ENCODE measurements at regions not wholly inside any gene's neighbourhood (a gene's known extent, or its start where the extent isn't known, plus 50 kb on each side); places are given as distances from the start of the nearest gene placed in this dataset.

DNA sequence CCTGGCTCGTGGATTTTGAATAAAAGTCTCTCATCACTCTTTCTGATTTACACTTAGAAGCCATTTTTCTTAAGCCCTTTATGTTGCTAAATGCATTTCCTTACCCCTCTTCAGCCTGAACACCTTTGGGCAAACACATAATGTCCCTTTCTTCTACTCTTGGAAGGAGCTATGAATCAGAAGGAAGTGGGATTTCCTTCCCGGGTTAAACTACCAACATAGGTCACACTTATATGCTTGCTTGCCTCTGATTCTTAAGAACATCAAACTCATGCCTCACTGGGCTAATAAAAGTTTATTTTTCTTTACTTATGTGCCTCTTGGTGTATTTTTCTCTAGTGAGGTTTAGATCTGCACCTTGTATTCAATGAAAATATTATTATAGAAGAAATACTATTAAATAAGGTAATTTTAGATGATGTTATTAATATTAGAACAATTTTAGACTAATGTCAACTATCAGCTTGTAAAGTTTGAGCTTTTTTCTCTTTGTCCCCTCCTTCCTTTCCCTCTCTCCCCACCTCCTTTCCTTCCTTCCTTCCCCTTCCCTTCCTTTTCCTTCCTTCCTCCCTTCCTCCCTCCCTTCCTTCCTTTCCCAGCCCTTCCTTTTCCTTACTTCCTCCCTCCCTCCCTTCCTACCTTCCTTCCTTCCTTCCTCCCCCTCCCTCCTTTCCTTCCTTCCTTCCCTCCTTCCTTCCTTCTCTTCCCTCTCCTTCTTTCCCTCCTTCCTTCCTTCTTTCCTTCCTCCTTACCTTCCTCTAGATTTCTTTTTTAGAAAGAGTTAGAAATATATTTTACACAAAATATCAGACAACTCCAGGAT is 66.5 kb upstream of the KCNJ6 start:
- H3K4me3 ChIP-seq (ENCODE audit: low read depth, low read length), result no peak overlapping the region
- DNase-seq (ENCODE audit: low read depth), result no peak
- TF ChIP-seq POLR2A (IDR thresholded peaks at IDR 0.05; ENCODE audit: extremely low read depth, insufficient read length), result no peak

DNA sequence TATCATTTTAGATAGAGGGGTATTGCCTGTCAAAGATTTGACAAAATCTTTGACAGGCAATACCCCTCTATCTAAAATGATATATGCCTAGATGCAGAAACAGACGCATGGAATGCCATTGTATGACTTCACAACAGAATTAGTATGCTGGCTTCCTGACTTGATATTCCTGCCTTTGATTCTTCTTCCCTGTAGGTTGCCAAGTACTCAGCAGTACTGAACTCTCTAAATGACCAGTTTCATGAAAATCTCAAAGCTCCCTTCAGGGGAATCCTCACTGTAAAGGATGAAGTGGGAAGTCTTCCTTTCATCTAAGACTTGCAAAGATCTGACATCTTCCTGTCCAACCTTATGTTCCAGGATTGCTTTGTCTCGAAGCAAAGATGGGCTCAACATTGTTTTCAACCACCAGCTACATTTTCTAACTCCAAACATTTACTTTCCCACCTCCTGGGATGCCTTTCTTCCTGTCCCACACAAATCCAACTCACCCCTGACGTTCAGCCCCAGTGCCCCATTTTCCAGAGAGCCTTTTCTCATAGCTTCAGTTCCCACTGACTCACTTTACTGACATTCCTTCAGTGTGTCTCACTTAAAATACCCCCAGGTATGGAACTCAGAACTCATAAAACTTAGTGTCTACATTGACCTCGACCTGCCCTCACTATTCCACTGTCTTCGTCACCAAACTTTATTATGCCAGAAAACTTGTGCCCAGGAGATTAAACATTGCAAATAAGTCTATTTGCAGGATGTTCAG is 67.3 kb upstream of the KCNJ6 start:
- TF ChIP-seq POLR2A (IDR thresholded peaks at IDR 0.05; ENCODE audit: extremely low read depth, insufficient read length) (no peak), MYC (IDR thresholded peaks at IDR 0.05; ENCODE audit: low read depth, low read length) (no peak)
- TF ChIP-seq, protein P1, sequence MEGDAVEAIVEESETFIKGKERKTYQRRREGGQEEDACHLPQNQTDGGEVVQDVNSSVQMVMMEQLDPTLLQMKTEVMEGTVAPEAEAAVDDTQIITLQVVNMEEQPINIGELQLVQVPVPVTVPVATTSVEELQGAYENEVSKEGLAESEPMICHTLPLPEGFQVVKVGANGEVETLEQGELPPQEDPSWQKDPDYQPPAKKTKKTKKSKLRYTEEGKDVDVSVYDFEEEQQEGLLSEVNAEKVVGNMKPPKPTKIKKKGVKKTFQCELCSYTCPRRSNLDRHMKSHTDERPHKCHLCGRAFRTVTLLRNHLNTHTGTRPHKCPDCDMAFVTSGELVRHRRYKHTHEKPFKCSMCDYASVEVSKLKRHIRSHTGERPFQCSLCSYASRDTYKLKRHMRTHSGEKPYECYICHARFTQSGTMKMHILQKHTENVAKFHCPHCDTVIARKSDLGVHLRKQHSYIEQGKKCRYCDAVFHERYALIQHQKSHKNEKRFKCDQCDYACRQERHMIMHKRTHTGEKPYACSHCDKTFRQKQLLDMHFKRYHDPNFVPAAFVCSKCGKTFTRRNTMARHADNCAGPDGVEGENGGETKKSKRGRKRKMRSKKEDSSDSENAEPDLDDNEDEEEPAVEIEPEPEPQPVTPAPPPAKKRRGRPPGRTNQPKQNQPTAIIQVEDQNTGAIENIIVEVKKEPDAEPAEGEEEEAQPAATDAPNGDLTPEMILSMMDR (IDR thresholded peaks at IDR 0.05; ENCODE audit: low read depth, low read length), result no peak
- TF ChIP-seq, protein P2, sequence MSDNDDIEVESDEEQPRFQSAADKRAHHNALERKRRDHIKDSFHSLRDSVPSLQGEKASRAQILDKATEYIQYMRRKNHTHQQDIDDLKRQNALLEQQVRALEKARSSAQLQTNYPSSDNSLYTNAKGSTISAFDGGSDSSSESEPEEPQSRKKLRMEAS (IDR thresholded peaks at IDR 0.05; ENCODE audit: low read depth, low read length), result no peak
- DNase-seq (ENCODE audit: low read depth), result no peak
- no peak overlapping the region for H3K4me3 ChIP-seq (ENCODE audit: low read depth, low read length)

- no peak for DNase-seq (ENCODE audit: low read depth)
- TF ChIP-seq MYC (IDR thresholded peaks at IDR 0.05; ENCODE audit: low read depth, low read length) (no peak), POLR2A (IDR thresholded peaks at IDR 0.05; ENCODE audit: extremely low read depth, insufficient read length) (no peak)
- TF ChIP-seq, protein P2 (IDR thresholded peaks at IDR 0.05; ENCODE audit: low read depth, low read length), result no peak
- TF ChIP-seq, protein P1 (IDR thresholded peaks at IDR 0.05; ENCODE audit: low read depth, low read length), result no peak
- H3K4me3 ChIP-seq (ENCODE audit: low read depth, low read length), result no peak overlapping the region
Observed at GRCh38 chr21:37984416-37984815, 68.2 kb upstream of the KCNJ6 start.

DNA sequence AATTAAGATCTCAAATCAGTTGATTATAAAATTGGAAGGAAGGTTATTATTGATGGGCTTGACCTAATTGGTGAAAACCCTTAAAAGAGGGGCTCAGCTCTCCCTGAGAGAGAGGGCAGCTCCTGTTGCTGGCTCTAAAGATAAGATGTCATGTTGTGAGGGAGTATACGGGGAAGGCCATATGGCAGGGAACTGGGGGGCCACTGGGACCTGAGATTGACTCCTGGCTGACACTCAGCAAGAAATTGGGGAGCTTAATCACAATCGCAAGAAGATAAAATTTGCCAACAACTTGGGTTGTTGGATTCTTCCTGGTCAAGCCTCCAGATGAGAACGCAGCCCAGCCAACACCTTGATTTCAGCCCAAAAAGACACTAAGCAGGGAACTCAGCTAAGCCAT is 69.7 kb upstream of the KCNJ6 start:
- DNase-seq (ENCODE audit: low read depth), result no peak
- no peak for TF ChIP-seq MYC (IDR thresholded peaks at IDR 0.05; ENCODE audit: low read depth, low read length)
- TF ChIP-seq POLR2A (IDR thresholded peaks at IDR 0.05; ENCODE audit: extremely low read depth, insufficient read length), result no peak
- TF ChIP-seq, protein P1 (IDR thresholded peaks at IDR 0.05; ENCODE audit: low read depth, low read length), result no peak
- TF ChIP-seq, protein P2 (IDR thresholded peaks at IDR 0.05; ENCODE audit: low read depth, low read length), result no peak

DNA sequence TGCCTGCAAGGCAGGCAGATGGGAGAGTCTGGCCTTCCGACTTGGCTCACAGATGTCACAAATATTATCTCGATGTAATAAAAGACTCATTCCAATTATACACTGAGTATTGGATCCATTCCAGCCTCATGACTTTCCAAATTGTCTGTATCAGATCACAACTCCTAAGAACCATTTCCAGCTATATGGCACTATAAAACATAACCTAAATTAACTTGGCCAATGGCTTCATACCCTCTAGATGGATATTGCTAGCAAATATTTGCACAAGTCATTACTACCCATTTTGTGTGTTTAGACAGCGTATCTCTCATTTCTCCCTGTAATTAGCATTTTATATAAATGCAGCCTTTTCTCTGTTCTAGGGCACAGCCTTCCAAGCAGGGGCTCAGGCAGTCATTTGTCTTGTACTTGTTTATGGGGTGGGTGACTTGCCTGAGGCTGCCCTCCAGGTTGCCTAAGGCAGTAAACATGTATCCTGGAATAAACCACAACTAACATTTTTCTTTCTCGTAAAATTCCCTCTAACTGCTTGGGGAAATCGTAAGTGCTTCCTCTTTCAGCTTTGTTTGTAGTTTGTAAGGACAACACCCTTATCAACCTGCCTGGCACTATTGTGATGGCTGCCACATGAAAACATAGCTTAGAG is 70.6 kb upstream of the KCNJ6 start:
- no peak for DNase-seq (ENCODE audit: low read depth)
- no peak overlapping the region for H3K4me3 ChIP-seq (ENCODE audit: low read depth, low read length)
- TF ChIP-seq, protein P1 (IDR thresholded peaks at IDR 0.05; ENCODE audit: low read depth, low read length), result no peak
- TF ChIP-seq, protein P2 (IDR thresholded peaks at IDR 0.05; ENCODE audit: low read depth, low read length), result no peak
- no peak for TF ChIP-seq POLR2A (IDR thresholded peaks at IDR 0.05; ENCODE audit: extremely low read depth, insufficient read length)
- TF ChIP-seq MYC (IDR thresholded peaks at IDR 0.05; ENCODE audit: low read depth, low read length), result no peak

More for the DNA sequence above, 69.7 kb upstream of the KCNJ6 start:
- no peak overlapping the region for H3K4me3 ChIP-seq (ENCODE audit: low read depth, low read length)

DNA sequence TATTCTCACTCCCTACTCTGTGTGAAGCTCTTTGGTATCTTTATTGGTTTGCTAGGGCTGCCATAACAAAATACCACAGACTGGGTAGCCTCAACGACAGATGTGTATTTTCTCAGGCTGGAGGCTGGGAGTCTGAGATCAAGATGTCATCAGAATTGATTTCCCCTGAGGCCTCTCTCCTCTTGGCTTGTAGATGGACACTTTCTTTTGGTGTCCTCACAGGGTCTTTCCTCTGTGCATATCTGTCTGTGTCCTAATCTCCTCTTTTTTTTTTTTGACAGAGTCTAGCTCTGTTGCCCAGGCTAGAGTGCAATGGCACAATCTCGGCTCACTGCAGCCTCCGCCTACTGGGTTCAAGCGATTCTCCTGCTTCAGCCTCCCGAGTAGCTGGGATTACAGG is 71.4 kb upstream of the KCNJ6 start:
- H3K4me3 ChIP-seq (ENCODE audit: low read depth, low read length), result no peak overlapping the region
- no peak for DNase-seq (ENCODE audit: low read depth)
- TF ChIP-seq, protein P1 (IDR thresholded peaks at IDR 0.05; ENCODE audit: low read depth, low read length), result no peak
- TF ChIP-seq MYC (IDR thresholded peaks at IDR 0.05; ENCODE audit: low read depth, low read length), result no peak

Measured in NB4 (cell line).